ENCODE measurements at regions not wholly inside any gene's neighbourhood (a gene's known extent, or its start where the extent isn't known, plus 50 kb on each side); places are given as distances from the start of the nearest gene placed in this dataset.

- no peak for DNase-seq
Observed at GRCh38 chr11:97325693-97326092, 935.9 kb downstream of the JRKL start.

- no peak for DNase-seq
Observed at GRCh38 chr11:97332271-97332670, 942.5 kb downstream of the JRKL start.

- no peak for DNase-seq
Observed at GRCh38 chr11:97336064-97336463, 946.3 kb downstream of the JRKL start.

GRCh38 chr11:97345032-97345431 is 955.2 kb downstream of the JRKL start:
- no peak for DNase-seq

GRCh38 chr11:97349201-97349600 is 959.4 kb downstream of the JRKL start:
- DNase-seq: no peak

GRCh38 chr11:97351939-97352338 is 962.1 kb downstream of the JRKL start:
- DNase-seq: no peak

GRCh38 chr11:97354026-97354425 is 964.2 kb downstream of the JRKL start:
- DNase-seq: no peak

- DNase-seq: no peak
Observed at GRCh38 chr11:97354576-97354975, 964.8 kb downstream of the JRKL start.

GRCh38 chr11:97355230-97355629 is 965.4 kb downstream of the JRKL start:
- no peak for DNase-seq

GRCh38 chr11:97356144-97356543 is 966.3 kb downstream of the JRKL start:
- no peak for DNase-seq

- DNase-seq: no peak
Observed at GRCh38 chr11:97359016-97359415, 969.2 kb downstream of the JRKL start.

- DNase-seq: no peak
Observed at GRCh38 chr11:97361812-97362378, 972.1 kb downstream of the JRKL start.

GRCh38 chr11:97363331-97363730 is 973.5 kb downstream of the JRKL start:
- no peak for DNase-seq

- DNase-seq: no peak
Observed at GRCh38 chr11:97364047-97364446, 974.2 kb downstream of the JRKL start.

GRCh38 chr11:97367406-97368083 is 977.7 kb downstream of the JRKL start:
- no peak for DNase-seq

GRCh38 chr11:97389270-97389669 is 999.5 kb downstream of the JRKL start:
- no peak for DNase-seq

GRCh38 chr11:97398246-97398645 is 1008.4 kb downstream of the JRKL start:
- DNase-seq: no peak

GRCh38 chr11:97409141-97409540 is 1019.3 kb downstream of the JRKL start:
- DNase-seq: no peak

- DNase-seq: no peak
Observed at GRCh38 chr11:97414801-97415200, 1025.0 kb downstream of the JRKL start.

- no peak for DNase-seq
Observed at GRCh38 chr11:97419729-97420128, 1029.9 kb downstream of the JRKL start.

GRCh38 chr11:97428247-97428790 is 1038.5 kb downstream of the JRKL start:
- DNase-seq: no peak

- peak in 1 of 5 experiments; percentile 1 for DNase-seq
Observed at GRCh38 chr11:97430877-97431276, 1041.1 kb downstream of the JRKL start.

- DNase-seq: no peak
Observed at GRCh38 chr11:97432926-97433325, 1043.1 kb downstream of the JRKL start.

GRCh38 chr11:97445561-97445960 is 1055.7 kb downstream of the JRKL start:
- no peak for DNase-seq

GRCh38 chr11:97451441-97451840 is 1061.6 kb downstream of the JRKL start:
- DNase-seq: no peak

Data from T-helper 2 cell (primary cell).